Hematopoietic multipotent progenitor cell treated with erythropoietin and hydrocortisone succinate and interleukin-3 and kit ligand, for 17 days (in vitro differentiated cells): ENCODE measurements at regions not wholly inside any gene's neighbourhood (a gene's known extent, or its start where the extent isn't known, plus 50 kb on each side); places are given as distances from the start of the nearest gene placed in this dataset.

ENCODE experiments used
- DNase-seq: peaks from one replicate; pipeline ENCODE4 v3.0.0-alpha.2; 2015; ENCODE audit warnings: low spot score

- DNase-seq = no peak
These were observed 85.8 kb upstream of the SETBP1 start for GRCh38 chr18:44594799-44595467.

GRCh38 chr18:44597797-44598196, 82.9 kb upstream of the SETBP1 start:
- DNase-seq = no peak

GRCh38 chr18:44598514-44598913, 82.2 kb upstream of the SETBP1 start:
- DNase-seq = no peak

- no peak for DNase-seq
These were observed 81.3 kb upstream of the SETBP1 start for GRCh38 chr18:44599412-44599811.

- DNase-seq = no peak
These were observed 79.2 kb upstream of the SETBP1 start for GRCh38 chr18:44601447-44601846.

GRCh38 chr18:44602380-44602779, 78.3 kb upstream of the SETBP1 start:
- no peak for DNase-seq

- DNase-seq = no peak
These were observed 77.8 kb upstream of the SETBP1 start for GRCh38 chr18:44602845-44603244.

GRCh38 chr18:44609181-44609941, 71.3 kb upstream of the SETBP1 start:
- no peak for DNase-seq

GRCh38 chr18:44620812-44621211, 59.9 kb upstream of the SETBP1 start:
- DNase-seq = no peak

- no peak for DNase-seq
These were observed 56.6 kb upstream of the SETBP1 start for GRCh38 chr18:44624052-44624451.

- DNase-seq = no peak
These were observed 55.3 kb upstream of the SETBP1 start for GRCh38 chr18:44625386-44625785.

GRCh38 chr18:44626236-44626635, 54.5 kb upstream of the SETBP1 start:
- no peak for DNase-seq

- no peak for DNase-seq
These were observed 53.9 kb upstream of the SETBP1 start for GRCh38 chr18:44626807-44627206.

- no peak for DNase-seq
These were observed 53.4 kb upstream of the SETBP1 start for GRCh38 chr18:44627280-44627679.

- no peak for DNase-seq
These were observed 51.3 kb upstream of the SETBP1 start for GRCh38 chr18:44629406-44629805.

GRCh38 chr18:44630118-44630517, 50.6 kb upstream of the SETBP1 start:
- no peak for DNase-seq
